NCI-H2227 treated with DMSO at 0.1 percent for 48 hours (cell line): ENCODE measurements at regions not wholly inside any gene's neighbourhood (a gene's known extent, or its start where the extent isn't known, plus 50 kb on each side); places are given as distances from the start of the nearest gene placed in this dataset.
A peak's percentile ranks its signal among the peaks of the same experiment; 100 is the strongest.
"Not testable (repeated sequence)": the region's sequence is repeated elsewhere in the genome, so short reads cannot be mapped to it uniquely, and the experiment has no call there.

Experiments
- DNase-seq: peaks from one replicate; lab custom pipeline; 2025; lab: John Stamatoyannopoulos, UW

DNA sequence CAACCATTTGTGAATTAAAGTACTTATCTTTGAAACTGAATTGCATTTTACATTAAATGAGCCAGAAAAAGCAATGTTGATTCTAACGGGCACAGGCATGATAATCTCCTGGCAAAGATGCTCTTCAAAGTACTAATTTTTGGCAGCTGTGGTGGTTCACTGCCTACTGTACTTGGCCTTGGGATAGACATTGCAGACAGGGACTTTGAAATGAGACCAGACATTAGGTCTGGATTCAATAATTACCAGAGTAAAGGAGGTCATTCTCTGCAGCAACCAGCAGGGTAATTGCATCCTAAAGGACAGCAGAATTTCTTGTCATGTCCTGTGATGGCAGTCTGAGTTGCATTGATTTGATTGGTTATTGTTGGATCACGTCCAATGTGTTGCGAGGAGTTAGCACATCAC, 986.5 kb downstream of the TDRD15 start:
- peak; percentile 29 for DNase-seq

DNA sequence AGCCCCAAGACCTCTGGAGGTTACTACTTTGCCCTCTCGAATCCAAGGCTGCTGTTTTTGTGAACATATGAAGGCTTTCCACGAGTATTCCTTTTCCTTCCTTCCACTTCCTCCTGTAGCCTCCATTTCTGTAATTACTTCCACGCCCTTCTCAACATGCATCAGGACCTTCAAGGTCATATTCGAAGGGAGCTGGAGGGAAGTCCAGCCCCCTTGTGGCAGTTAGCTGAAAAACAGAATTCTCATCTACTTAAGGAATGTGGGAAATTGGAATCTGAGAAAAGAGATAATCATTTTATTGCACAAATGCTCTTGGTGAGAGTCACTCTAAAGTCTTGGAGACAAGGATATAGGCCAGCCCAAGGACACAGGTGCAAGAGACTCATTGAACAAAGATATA, 1000.2 kb downstream of the TDRD15 start:
- DNase-seq, result no peak

DNA sequence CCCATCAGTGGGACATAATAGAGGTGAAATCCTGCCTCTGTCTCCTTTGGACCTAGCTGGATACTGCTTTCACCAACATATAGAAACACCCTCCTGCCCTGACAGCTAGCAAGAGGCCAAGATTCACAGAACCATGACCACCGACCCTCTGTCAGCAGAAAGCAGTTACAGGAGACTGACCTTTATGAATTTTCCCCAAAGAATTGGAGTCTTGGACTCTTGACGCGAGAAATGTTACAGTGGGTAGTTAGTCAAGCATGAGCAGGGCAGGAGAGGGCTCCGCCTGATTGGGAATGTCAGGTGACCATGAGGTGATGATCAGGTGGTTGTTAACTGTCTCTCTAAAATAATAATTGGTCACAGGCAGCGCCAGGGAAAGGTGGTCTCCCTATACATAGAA, 1002.3 kb downstream of the TDRD15 start:
- DNase-seq, result no peak

DNA sequence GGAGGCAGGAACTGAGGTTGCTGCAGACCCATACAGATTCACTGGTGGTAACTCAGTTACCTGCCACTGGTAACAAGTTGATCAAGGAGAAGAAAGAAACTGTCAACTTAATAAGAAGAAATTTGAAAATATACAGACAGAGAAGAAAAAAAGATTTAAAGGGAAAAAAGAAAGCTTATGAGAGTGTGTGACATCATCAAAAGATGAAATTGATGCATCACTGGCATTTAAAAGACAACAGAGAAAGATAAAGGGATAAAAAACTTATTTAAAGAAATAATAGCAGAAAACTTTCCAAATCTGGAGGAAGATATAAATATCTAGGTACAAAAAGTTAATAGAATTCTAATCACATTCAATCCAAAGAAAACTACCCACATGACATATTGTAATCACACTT, 1003.2 kb downstream of the TDRD15 start:
- DNase-seq, result no peak

DNA sequence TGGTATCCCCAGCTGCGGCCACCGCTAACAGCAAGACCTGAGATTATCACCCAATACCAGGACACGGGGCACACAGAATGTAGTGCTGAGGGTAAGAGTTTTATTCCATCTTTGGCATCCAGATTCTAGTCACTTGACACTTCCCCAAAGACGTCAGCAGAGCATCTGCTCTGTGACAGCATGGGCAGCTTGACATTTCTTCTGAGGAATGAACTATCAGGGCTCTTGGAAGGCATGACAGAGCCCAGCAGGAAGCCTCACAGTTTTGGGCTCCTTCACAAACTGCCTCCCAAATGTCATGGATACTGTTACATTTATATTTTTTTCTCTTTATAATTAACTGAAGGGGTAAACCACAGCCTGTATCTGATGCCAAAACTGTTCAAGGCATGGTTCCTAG, 1010.7 kb downstream of the TDRD15 start:
- DNase-seq, result no peak

GRCh38 chr2:22136446-22136845, 1012.7 kb downstream of the TDRD15 start:
- no peak for DNase-seq

DNA sequence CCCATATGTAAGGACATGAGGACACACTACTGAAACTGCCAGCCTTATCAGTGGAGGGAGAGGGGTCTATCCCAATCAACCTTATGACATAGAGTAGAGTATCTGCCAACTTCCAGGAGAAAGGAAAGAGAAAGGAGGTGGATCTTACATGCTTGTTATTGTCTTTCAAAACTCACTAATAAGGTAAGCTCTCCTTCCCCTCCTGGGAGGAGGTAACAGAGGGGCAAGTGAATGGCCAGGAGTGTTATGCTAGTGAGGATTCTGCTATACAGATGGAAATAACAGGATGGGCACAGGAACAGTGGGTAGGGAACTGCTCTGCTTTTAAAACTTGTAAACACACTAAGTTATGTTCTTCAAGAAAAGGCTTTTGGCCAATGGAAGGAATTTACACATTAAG, 1020.1 kb downstream of the TDRD15 start:
- DNase-seq, result no peak

DNA sequence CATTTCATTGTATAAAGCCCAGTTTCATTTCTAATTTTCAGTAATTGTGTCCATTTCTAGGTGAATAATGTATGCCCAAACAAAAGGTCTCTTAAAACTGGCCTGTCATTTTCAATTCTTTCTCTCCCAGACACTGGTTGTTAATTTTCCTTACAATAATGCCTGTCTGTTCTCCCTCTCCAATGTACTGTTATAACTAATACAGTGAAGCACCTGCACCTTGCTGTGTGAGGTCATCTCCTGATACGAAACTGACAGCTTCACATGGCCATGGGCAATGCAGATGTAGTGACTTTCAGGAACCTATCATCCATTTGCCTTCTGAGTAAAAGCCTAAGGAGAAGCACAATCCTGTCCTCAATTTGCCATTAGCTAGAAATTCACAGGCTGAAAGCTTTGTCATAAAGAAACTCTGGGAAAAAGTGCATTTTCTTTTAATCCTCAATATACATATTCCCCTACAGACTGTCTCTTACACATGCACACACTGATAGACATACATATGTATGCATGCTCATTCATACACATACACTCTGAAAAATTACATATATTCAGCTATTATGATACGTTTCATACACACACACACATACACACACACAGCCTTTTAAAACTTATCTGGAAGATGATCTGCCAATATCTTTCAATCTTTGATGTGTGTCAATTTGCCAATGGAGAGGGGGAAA, 1030.3 kb downstream of the TDRD15 start:
- peak; percentile 52 for DNase-seq

DNA sequence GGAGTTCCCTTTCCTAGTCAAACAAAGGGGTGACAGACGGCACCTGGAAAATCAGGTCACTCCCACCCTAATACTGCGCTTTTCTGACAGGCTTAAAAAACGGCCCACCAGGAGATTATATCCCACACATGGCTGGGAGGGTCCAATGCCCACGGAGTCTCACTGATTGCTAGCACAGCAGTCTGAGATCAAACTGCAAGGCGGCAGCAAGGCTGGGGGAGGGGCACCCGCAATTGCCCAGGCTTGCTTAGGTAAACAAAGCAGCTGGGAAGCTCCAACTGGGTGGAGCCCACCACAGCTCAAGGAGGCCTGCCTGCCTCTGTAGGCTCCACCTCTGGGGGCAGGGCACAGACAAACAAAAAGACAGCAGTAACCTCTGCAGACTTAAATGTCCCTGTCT, 1032.9 kb downstream of the TDRD15 start:
- not testable (repeated sequence) for DNase-seq

- DNase-seq, result no peak
Measured at GRCh38 chr2:22167256-22167655, 1043.5 kb downstream of the TDRD15 start.

DNA sequence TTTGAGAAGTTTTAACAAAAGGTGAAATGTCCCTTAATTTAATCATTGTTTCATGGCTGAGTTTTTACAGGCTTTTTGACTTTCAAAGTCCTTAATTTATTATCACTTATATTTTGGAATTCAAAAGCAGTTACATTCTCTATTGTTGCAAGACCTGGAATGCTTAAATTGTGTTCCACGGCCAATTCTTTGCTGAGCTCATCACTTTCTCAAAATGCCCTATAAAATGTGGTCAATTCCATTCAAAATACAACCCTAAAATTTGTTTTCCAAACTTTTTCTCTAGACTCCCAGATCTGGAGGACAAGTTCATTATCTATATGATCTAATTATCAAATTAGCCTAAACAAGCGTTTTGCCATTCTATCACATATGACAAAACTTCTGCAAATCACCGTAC, 1051.2 kb downstream of the TDRD15 start:
- DNase-seq, result no peak

- no peak for DNase-seq
Measured at GRCh38 chr2:22185251-22185650, 1061.5 kb downstream of the TDRD15 start.

GRCh38 chr2:22186261-22186828, 1062.6 kb downstream of the TDRD15 start:
- not testable (repeated sequence) for DNase-seq

DNA sequence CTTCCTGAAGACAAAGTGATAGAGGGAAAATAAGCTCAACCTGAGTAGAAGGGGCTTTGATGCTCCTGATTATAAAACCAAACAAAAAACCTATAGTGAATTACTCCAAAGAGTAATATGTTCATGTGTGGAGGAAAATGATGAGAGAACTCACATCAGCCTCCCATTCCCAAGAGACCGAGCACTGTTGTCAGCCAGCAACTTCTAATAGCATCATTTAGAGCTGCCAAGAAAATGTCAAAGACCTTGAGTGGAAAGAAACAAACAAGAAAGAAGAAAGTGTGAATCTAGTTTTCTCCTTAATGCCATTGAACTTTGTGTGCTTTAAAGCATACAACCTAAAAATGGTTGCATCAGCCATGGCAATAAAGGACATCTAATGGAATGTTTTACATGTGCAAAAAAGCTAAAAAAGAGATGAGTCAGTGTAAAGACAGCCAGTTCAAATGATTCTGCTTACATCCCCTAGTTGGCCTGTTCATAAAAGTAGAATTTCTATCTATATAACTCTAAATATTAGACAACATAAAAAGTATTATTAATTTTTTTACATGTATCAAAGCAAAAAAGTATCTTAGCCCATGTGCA, 1066.2 kb downstream of the TDRD15 start:
- DNase-seq, result no peak

- no peak for DNase-seq
Measured at GRCh38 chr2:22194218-22194617, 1070.5 kb downstream of the TDRD15 start.

DNA sequence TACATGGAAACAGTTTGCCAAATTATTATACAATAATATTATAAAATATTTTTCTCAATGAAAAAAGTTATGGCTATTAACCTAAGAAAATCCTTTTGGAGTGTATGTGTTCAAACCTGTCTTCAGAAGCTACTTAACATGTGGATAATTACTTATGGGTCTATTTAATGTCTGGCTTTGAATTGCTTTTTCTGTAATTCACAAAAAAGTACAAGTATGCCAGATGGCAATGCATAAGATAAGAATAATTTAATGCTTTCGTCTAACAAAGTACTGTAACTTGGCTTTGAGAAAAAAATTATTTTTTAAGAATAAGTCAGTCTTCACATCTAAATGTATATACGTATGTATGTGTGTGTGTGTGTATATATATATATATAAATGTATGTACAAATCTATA, 1073.0 kb downstream of the TDRD15 start:
- DNase-seq, result no peak

GRCh38 chr2:22198381-22199283, 1074.9 kb downstream of the TDRD15 start:
- DNase-seq, result no peak

DNA sequence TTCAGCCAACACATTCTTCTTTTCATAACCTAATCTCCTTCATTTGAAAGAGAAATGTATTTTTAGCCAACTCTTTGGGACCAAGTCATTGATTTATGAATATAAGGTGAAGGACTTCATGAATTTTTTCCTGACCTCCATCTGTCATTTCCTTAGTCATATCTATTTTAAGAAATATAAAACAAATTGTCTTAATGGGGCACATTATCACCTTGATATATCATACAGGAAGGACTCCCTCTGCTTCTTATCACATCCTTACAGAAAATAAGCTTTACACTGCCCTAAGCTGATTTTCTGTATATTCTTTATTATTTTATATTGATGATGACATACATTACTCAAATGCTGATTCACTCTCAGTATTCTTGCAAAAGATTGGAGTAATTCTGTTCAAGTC, 1076.2 kb downstream of the TDRD15 start:
- no peak for DNase-seq

- no peak for DNase-seq
Measured at GRCh38 chr2:22209545-22209944, 1085.8 kb downstream of the TDRD15 start.

GRCh38 chr2:22213237-22213636, 1089.5 kb downstream of the TDRD15 start:
- DNase-seq, result no peak

GRCh38 chr2:22215517-22215916, 1091.7 kb downstream of the TDRD15 start:
- DNase-seq, result no peak

DNA sequence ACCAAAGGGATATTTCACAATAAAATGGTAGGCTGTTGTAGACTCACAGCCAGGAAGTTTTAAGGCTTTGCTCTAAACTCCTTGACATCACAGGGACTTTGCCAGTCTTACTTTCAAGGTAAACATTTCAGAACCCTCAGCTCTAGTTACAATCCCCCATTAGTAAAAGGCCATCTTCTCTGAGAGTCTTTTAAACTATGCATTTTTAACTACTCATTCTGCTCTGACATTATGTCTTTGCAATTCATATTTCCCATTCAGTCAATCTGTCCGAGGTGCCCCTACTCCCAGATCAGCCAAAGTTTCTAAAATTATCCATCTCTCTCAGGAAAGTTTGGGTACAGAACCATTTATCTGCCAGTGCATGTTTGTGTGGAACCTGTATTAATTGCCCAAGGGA, 1094.1 kb downstream of the TDRD15 start:
- DNase-seq, result no peak

- no peak for DNase-seq
Measured at GRCh38 chr2:22221006-22221405, 1097.2 kb downstream of the TDRD15 start.
